ENCODE measurements at regions not wholly inside any gene's neighbourhood (a gene's known extent, or its start where the extent isn't known, plus 50 kb on each side); places are given as distances from the start of the nearest gene placed in this dataset.

DNA sequence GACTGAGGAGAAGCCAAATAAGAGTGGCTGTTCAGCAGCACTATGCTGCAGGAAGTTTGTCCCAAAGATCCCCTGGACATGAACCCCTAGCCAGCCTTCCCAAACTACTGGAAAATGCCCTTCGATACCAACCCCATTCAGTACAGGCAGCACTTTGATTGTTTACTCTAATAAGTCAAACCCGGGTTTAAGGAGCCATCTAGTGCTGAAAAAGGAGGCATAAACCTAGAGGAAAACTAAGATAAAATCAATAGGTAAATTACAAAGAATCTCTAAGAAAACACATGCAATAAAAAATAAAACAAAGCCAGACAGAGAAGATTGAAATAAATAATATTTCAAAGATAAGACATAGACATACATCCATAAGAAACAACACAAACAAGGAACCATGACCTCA, 771.6 kb downstream of the RPS29 start:
- CTCF ChIA-PET, result no interaction called here
- Histone ChIP-seq H3K4me3 (ENCODE audit: low read depth, low read length) (no peak overlapping the region), H3K27ac (ENCODE audit: extremely low read depth, low read depth, low read length) (no peak overlapping the region), H3K9me3 (ENCODE audit: control insufficient read depth, insufficient read depth, low read depth, low read length) (no peaks in the 10 kb centered on the region), H3K36me3 (ENCODE audit: control insufficient read depth in 2 of 2, insufficient read depth in 1 of 2, low read length in 2 of 2) (no peaks in the 10 kb centered on the region), H3K4me1 (ENCODE audit: control insufficient read depth, insufficient read depth, low read length) (0 out of 2 replicates have a peak, but pooled peaks cover 2% of the 10 kb centered on the region)
- POLR2A ChIA-PET, result no interaction called here
- TF ChIP-seq, protein P1, sequence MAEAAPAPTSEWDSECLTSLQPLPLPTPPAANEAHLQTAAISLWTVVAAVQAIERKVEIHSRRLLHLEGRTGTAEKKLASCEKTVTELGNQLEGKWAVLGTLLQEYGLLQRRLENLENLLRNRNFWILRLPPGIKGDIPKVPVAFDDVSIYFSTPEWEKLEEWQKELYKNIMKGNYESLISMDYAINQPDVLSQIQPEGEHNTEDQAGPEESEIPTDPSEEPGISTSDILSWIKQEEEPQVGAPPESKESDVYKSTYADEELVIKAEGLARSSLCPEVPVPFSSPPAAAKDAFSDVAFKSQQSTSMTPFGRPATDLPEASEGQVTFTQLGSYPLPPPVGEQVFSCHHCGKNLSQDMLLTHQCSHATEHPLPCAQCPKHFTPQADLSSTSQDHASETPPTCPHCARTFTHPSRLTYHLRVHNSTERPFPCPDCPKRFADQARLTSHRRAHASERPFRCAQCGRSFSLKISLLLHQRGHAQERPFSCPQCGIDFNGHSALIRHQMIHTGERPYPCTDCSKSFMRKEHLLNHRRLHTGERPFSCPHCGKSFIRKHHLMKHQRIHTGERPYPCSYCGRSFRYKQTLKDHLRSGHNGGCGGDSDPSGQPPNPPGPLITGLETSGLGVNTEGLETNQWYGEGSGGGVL (tag by site-specific recombination; IDR thresholded peaks at IDR 0.05), result no peak
- TF ChIP-seq ZNF76 (tag by site-specific recombination; IDR thresholded peaks at IDR 0.05; ENCODE audit: borderline replicate concordance, low read depth), result no peak
- TF ChIP-seq ZFHX2 (tag by site-specific recombination; conservative IDR thresholded peaks at IDR 0.05), result no peak
- no peak for TF ChIP-seq ZNF423 (tag by site-specific recombination; IDR thresholded peaks at IDR 0.05)
- no peak for TF ChIP-seq SCRT1 (tag by site-specific recombination; IDR thresholded peaks at IDR 0.05; ENCODE audit: borderline replicate concordance)
- no peak for TF ChIP-seq ZNF394 (tag by site-specific recombination; IDR thresholded peaks at IDR 0.05; ENCODE audit: borderline replicate concordance)
- TF ChIP-seq ZNF664 (tag by site-specific recombination; IDR thresholded peaks at IDR 0.05), result no peak
- no peak for TF ChIP-seq ZSCAN16 (tag by site-specific recombination; IDR thresholded peaks at IDR 0.05)
- TF ChIP-seq ZNF549 (tag by site-specific recombination; IDR thresholded peaks at IDR 0.05), result no peak
- TF ChIP-seq ZNF302 (tag by site-specific recombination; IDR thresholded peaks at IDR 0.05; ENCODE audit: low read depth), result no peak
- no peak for TF ChIP-seq ZIC2 (tag by site-specific recombination; IDR thresholded peaks at IDR 0.05)
- no peak for TF ChIP-seq ZNF660 (tag by site-specific recombination; IDR thresholded peaks at IDR 0.05)

DNA sequence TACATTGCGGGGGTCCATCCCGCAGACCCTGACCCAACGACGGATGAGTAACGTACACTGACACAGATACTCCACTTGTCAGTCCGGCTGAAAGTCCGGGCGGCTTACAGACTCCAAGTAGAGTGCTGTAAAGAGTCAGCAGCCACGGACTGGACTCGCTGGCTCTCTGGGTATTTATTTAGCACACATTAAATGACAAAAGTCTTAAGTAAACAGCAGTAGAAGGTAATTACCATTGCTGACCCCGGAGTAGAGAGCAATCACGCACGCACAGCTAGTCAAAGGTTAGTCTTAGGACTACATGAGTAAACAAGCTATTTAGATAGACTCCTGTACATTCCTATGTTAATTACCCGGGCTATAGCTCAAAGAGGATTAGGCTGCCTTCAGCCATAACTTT, 780.9 kb downstream of the RPS29 start:
- POLR2A ChIA-PET, result no interaction called here
- H3K27ac ChIP-seq (ENCODE audit: extremely low read depth, low read depth, low read length), result peak overlapping the region; percentile 55; the same call in 1 of the 2 replicates
- H3K4me1 ChIP-seq (ENCODE audit: control insufficient read depth, insufficient read depth, low read length), result peaks cover 15% of the 10 kb centered on the region
- no peak overlapping the region for H3K4me3 ChIP-seq (ENCODE audit: low read depth, low read length)
- CTCF ChIA-PET, result no interaction called here
- H3K36me3 ChIP-seq (ENCODE audit: control insufficient read depth in 2 of 2, insufficient read depth in 1 of 2, low read length in 2 of 2), result no peaks in the 10 kb centered on the region
- peak; percentile 99 for TF ChIP-seq SETDB1 (IDR thresholded peaks at IDR 0.05; ENCODE audit: insufficient read length, low read length)
- TF ChIP-seq TRIM28 (IDR thresholded peaks at IDR 0.05; ENCODE audit: borderline replicate concordance, low read length), result peak; percentile 100
- TF ChIP-seq, protein P2, sequence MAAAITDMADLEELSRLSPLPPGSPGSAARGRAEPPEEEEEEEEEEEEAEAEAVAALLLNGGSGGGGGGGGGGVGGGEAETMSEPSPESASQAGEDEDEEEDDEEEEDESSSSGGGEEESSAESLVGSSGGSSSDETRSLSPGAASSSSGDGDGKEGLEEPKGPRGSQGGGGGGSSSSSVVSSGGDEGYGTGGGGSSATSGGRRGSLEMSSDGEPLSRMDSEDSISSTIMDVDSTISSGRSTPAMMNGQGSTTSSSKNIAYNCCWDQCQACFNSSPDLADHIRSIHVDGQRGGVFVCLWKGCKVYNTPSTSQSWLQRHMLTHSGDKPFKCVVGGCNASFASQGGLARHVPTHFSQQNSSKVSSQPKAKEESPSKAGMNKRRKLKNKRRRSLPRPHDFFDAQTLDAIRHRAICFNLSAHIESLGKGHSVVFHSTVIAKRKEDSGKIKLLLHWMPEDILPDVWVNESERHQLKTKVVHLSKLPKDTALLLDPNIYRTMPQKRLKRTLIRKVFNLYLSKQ (tag by site-specific recombination; IDR thresholded peaks at IDR 0.05; ENCODE audit: borderline replicate concordance), result no peak
- no peaks in the 10 kb centered on the region for H3K9me3 ChIP-seq (ENCODE audit: control insufficient read depth, insufficient read depth, low read depth, low read length)

DNA sequence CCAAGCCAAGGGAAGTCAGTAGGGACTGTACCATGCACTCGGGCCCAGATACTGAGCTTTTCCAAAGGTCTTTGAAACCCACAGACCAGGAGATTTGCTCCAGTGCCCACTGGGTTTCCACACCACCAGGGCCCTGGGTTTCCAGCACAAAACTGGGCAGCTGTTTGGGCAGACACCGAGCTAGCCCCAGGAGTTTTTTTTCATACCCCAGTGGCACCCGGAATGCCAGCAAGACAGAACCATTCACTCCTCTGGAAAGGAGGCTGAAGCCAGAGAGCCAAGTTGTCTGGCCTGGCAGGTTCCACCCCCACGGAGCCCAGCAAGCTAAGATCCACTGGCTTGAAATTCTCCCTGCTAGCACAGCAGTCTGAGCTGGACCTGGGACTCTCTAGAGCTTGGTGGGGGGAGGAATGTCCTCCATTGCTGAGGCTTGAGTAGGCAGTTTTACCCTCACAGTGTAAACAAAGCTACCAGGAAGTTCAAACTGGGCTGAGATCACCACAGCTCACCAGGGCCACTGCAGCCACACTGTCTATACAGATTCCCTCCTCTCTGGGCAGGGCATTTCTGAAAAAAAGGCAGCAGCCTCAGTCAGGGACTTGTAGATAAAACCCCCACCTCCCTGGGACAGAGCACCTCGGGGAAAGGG, 793.7 kb downstream of the RPS29 start:
- H3K4me3 ChIP-seq (ENCODE audit: low read depth, low read length), result no peak overlapping the region
- H3K36me3 ChIP-seq (ENCODE audit: control insufficient read depth in 2 of 2, insufficient read depth in 1 of 2, low read length in 2 of 2), result no peaks in the 10 kb centered on the region
- CTCF ChIA-PET, result interaction anchor here (0.6 kb wide), 2 partner anchors 134 to 452 kb away, joined by 3 read pairs; no protein-coding TSS in a partner anchor
- no peaks in the 10 kb centered on the region for H3K9me3 ChIP-seq (ENCODE audit: control insufficient read depth, insufficient read depth, low read depth, low read length)
- TF ChIP-seq ZNF660 (tag by site-specific recombination; IDR thresholded peaks at IDR 0.05) (no peak), ZNF76 (tag by site-specific recombination; IDR thresholded peaks at IDR 0.05; ENCODE audit: borderline replicate concordance, low read depth) (no peak)
- TF ChIP-seq, protein P3, sequence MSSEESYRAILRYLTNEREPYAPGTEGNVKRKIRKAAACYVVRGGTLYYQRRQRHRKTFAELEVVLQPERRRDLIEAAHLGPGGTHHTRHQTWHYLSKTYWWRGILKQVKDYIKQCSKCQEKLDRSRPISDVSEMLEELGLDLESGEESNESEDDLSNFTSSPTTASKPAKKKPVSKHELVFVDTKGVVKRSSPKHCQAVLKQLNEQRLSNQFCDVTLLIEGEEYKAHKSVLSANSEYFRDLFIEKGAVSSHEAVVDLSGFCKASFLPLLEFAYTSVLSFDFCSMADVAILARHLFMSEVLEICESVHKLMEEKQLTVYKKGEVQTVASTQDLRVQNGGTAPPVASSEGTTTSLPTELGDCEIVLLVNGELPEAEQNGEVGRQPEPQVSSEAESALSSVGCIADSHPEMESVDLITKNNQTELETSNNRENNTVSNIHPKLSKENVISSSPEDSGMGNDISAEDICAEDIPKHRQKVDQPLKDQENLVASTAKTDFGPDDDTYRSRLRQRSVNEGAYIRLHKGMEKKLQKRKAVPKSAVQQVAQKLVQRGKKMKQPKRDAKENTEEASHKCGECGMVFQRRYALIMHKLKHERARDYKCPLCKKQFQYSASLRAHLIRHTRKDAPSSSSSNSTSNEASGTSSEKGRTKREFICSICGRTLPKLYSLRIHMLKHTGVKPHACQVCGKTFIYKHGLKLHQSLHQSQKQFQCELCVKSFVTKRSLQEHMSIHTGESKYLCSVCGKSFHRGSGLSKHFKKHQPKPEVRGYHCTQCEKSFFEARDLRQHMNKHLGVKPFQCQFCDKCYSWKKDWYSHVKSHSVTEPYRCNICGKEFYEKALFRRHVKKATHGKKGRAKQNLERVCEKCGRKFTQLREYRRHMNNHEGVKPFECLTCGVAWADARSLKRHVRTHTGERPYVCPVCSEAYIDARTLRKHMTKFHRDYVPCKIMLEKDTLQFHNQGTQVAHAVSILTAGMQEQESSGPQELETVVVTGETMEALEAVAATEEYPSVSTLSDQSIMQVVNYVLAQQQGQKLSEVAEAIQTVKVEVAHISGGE (tag by site-specific recombination; conservative IDR thresholded peaks at IDR 0.05; ENCODE audit: low read depth), result no peak
- POLR2A ChIA-PET, result no interaction called here
- H3K4me1 ChIP-seq (ENCODE audit: control insufficient read depth, insufficient read depth, low read length), result no peaks in the 10 kb centered on the region
- no peak overlapping the region for H3K27ac ChIP-seq (ENCODE audit: extremely low read depth, low read depth, low read length)
